GM10266 (cell line): ENCODE measurements at regions not wholly inside any gene's neighbourhood (a gene's known extent, or its start where the extent isn't known, plus 50 kb on each side); places are given as distances from the start of the nearest gene placed in this dataset.

ENCODE experiments used
- DNase-seq: peaks from one replicate; pipeline ENCODE4 v3.0.0; 2012; ENCODE audit errors: extremely low spot score
- CTCF ChIP-seq: IDR thresholded peaks from 2 replicates; pipeline ENCODE4 v1.5.1; 2012; ENCODE audit warnings: mild to moderate bottlenecking, low read depth; ENCODE audit not compliant: control insufficient read depth, insufficient read depth; ENCODE audit errors: missing control alignments

- TF ChIP-seq CTCF, result no peak
- no peak for DNase-seq
These were observed 159.0 kb downstream of the TRMT11 start for GRCh38 chr6:126145351-126145750.

GRCh38 chr6:126147291-126147815 is 161.0 kb downstream of the TRMT11 start:
- no peak for TF ChIP-seq CTCF
- DNase-seq, result no peak

- TF ChIP-seq CTCF, result no peak
- DNase-seq, result no peak
These were observed 162.5 kb downstream of the TRMT11 start for GRCh38 chr6:126148853-126149252.

- TF ChIP-seq CTCF, result no peak
- no peak for DNase-seq
These were observed 166.0 kb downstream of the TRMT11 start for GRCh38 chr6:126152372-126152745.

- no peak for DNase-seq
- TF ChIP-seq CTCF, result no peak
These were observed 167.3 kb downstream of the TRMT11 start for GRCh38 chr6:126153661-126154060.

GRCh38 chr6:126156973-126157372 is 170.6 kb downstream of the TRMT11 start:
- TF ChIP-seq CTCF, result no peak
- no peak for DNase-seq

- TF ChIP-seq CTCF, result no peak
- DNase-seq, result no peak
These were observed 172.2 kb upstream of the CENPW start for GRCh38 chr6:126167726-126168125.
